ENCODE measurements at regions not wholly inside any gene's neighbourhood (a gene's known extent, or its start where the extent isn't known, plus 50 kb on each side); places are given as distances from the start of the nearest gene placed in this dataset.

- no peak overlapping the region for H3K4me3 ChIP-seq (ENCODE audit: low read depth, low read length)
- DNase-seq (ENCODE audit: low read depth, low spot score): no peak
- POLR2A ChIA-PET: no interaction called here
- TF ChIP-seq CTCF (IDR thresholded peaks at IDR 0.05; ENCODE audit: insufficient read depth, low read length, missing control alignments): no peak
- CTCF ChIA-PET: interaction anchor here (0.6 kb wide), 1 partner anchor 33 kb away, joined by 3 read pairs; no protein-coding TSS in a partner anchor
Observed at GRCh38 chr10:112082120-112082519, 101.4 kb downstream of the GPAM start.

- DNase-seq (ENCODE audit: low read depth, low spot score): no peak
- H3K4me3 ChIP-seq (ENCODE audit: low read depth, low read length): no peak overlapping the region
- no peak for TF ChIP-seq CTCF (IDR thresholded peaks at IDR 0.05; ENCODE audit: insufficient read depth, low read length, missing control alignments)
- ChIA-PET CTCF (no interaction called here), POLR2A (no interaction called here)
Observed at GRCh38 chr10:112083472-112083871, 100.1 kb downstream of the GPAM start.

DNA sequence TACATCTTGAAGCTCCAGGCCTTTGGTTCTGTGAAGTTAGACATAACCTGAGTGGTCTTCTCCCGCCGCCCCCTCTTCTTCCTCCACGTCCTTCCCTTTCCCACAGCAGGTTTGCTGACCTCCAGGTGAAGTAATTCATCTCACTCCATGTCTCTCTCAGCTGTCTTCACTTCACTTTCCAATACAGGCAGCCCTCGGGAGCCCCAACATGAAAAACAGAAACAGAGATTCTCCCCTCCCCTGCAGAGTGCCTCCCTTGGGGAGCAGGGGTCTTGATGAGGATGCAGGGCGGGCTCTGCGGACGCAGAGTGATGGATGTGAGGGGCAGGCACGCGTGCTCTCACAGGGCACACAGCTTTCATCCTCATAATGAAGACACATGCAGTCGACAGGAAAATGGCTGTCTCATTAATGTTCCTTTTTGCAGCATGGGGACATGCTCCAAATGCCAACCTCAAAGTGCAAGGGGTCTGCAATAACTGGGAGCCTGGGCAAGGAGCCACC is 95.6 kb downstream of the GPAM start:
- no peak for TF ChIP-seq CTCF (IDR thresholded peaks at IDR 0.05; ENCODE audit: insufficient read depth, low read length, missing control alignments)
- no peak overlapping the region for H3K4me3 ChIP-seq (ENCODE audit: low read depth, low read length)
- CTCF ChIA-PET: no interaction called here
- no peak for DNase-seq (ENCODE audit: low read depth, low spot score)
- POLR2A ChIA-PET: no interaction called here

DNA sequence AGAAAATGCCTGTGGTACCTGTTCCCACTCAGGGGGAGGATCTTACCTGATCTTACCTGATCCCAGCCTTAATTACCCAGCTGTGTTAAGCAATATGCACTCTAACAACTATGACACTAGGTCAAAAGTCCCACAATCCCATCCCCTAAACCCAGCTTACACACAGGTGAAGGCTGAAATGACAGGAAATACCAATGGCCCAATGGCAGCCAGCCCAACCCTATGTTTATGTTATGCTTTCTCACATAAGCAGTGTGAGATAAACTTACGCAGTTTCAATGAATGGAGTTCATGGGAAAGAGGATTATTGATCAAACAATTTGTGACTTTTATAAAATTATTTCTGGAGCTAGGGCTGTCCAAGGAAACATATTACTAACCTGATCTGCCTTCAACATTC is 91.9 kb downstream of the GPAM start:
- no peak overlapping the region for H3K4me3 ChIP-seq (ENCODE audit: low read depth, low read length)
- ChIA-PET CTCF (no interaction called here), POLR2A (no interaction called here)
- no peak for DNase-seq (ENCODE audit: low read depth, low spot score)
- no peak for TF ChIP-seq CTCF (IDR thresholded peaks at IDR 0.05; ENCODE audit: insufficient read depth, low read length, missing control alignments)

DNA sequence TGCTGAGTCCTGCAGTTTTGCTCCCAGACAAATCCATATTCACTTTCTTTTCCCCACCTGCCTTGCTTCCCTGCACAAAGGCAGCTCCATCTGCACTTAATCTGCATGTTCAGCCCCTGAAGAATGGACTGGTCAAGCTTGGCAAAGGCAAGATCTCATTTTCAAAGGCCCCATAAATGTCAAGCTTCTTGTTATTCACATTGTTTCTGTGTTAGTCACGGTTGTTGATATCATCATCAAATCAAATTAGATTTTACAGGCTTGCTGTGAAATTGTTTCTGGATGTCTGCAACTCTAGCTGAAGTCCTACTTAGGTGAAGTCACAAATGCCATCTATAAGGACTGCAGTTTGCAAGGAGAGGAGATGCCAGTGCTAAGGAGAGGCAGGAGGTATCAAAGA is 91.0 kb downstream of the GPAM start:
- CTCF ChIA-PET: no interaction called here
- H3K4me3 ChIP-seq (ENCODE audit: low read depth, low read length): no peak overlapping the region
- TF ChIP-seq CTCF (IDR thresholded peaks at IDR 0.05; ENCODE audit: insufficient read depth, low read length, missing control alignments): no peak
- DNase-seq (ENCODE audit: low read depth, low spot score): no peak
- POLR2A ChIA-PET: no interaction called here

GRCh38 chr10:112094984-112095383 is 88.6 kb downstream of the GPAM start:
- CTCF ChIA-PET: no interaction called here
- no peak overlapping the region for H3K4me3 ChIP-seq (ENCODE audit: low read depth, low read length)
- TF ChIP-seq CTCF (IDR thresholded peaks at IDR 0.05; ENCODE audit: insufficient read depth, low read length, missing control alignments): no peak
- POLR2A ChIA-PET: no interaction called here
- no peak for DNase-seq (ENCODE audit: low read depth, low spot score)

Data from AG04449 (cell line).